Stimulated activated CD4-positive, alpha-beta T cell treated with anti-CD3 and anti-CD28 coated beads, Interleukin-12 subunit alpha, Interleukin-12 subunit beta, amount 100 ng/mL, for 24 hours (primary cell): ENCODE measurements at regions not wholly inside any gene's neighbourhood (a gene's known extent, or its start where the extent isn't known, plus 50 kb on each side); places are given as distances from the start of the nearest gene placed in this dataset.
"Not testable (repeated sequence)": the region's sequence is repeated elsewhere in the genome, so short reads cannot be mapped to it uniquely, and the experiment has no call there.

Experiments
- DNase-seq, 2 experiments: peaks; one replicate each; pipeline ENCODE4 v3.0.0-alpha.2; 2020; ENCODE audit warnings: low read depth in 2 of 2

GRCh38 chr5:57396701-57397100 lies 85.9 kb downstream of the ACTBL2 start:
- no peak for DNase-seq

DNA sequence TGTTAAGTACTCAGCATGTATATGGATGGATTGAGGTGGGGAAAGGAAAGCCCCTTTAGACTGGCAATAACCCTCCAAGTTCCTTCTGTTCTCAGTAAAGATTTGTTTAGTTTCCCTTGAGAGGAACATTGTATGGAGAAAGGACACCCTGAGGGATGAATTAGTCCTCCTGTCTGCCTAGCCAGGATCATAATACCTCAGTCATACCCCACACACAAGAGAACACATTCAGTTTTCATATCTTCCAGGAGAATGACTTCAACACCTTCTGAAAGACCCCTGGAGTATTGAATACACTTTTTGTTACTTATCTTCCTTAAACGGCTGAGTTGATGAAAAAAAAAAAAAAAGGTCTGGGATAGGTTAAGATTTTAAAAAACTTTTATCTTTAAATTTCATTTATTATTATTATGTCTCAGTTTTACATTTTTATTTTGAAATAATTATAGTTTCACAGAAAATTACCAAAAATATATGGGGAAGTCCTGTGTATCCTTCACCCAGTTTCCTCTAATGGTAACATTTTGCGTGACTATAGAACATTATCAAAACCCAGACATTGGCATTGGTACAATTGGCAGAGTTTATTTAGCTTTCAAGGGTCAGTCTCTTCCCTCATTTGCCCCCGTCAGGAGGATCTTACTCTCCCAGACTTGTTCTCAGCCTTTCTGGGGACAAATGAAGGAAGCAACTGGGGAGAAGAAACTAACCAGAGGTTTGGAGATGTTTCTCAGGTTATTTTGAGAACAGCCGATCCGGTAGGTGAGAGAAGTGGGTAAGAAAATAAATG lies 88.0 kb downstream of the ACTBL2 start:
- no peak for DNase-seq

GRCh38 chr5:57386958-57387357 lies 95.7 kb downstream of the ACTBL2 start:
- DNase-seq, result no peak

DNA sequence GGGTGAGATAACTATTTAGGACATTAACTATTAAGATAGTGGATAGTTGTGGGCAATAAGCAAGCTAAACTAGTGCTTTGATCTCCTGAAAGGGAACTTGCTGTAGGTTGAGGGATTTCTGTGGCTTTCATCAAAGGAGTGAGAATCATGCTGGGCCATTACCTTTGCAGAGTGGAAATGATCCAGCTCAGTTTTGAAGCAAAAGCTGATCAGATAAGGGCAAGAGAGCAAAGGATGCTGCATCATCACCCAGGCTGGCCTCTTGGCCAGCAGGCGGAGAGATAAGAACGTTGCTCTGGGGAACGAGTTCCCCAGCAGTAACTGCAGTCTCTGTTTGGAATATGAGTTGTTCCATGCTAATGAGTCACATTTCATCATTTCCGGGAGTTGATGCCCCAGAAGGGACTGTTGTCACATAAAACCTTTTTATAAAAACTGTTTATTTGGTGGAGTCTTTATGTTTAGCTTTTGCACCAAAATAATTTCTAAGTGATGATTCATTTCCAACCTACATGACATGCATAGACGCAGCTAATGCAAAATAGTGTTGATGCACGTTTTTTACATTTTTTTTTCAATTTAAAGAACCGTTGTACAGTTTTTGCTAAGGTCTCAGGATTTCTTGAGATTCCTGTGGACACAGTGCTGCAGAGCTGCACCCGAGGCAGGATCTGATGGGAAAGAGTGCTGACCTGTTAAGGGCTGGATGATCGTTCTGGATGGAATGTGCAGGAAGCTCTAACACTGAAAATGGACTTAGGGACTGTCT lies 99.3 kb downstream of the ACTBL2 start:
- peak; percentile 13 to 34 for DNase-seq

DNA sequence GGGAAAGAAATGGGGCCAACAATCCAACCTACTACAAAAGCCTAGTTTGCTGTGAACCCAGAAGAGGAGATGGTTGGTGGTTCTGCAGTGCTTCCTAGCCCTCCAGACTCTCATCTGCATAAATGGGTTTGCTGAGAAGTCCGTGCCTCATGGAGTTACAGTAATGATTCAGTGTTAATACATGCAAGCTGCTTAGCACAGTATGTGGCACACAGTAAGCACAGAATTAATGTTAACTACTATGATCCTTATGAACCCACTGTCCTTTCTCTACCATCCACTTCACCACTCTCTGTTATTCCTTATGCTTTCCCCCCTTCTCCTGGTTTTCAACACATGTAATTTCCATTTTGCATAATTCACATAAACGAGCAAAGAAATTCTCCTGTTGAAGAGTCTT lies 100.0 kb downstream of the ACTBL2 start:
- no peak for DNase-seq

DNA sequence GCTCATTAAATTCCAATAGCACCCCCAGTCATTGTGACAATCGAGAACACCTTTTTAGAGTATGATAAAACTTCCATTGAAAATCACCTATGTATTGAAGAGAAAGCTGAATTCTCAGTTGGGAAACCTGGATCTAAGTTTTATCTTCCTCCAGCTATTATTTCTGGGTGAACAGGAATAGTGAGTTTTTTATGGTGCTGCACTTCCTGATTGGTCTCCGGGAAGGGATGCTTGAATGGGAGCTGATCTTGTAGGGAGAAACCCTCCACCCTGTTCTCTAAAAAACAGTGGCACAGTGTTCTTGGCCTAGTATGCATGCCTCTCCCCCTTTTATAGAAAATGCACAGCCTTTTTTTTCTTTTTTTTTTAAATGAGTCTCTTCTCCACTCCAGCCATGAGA lies 112.2 kb downstream of the ACTBL2 start:
- DNase-seq, result no peak

DNA sequence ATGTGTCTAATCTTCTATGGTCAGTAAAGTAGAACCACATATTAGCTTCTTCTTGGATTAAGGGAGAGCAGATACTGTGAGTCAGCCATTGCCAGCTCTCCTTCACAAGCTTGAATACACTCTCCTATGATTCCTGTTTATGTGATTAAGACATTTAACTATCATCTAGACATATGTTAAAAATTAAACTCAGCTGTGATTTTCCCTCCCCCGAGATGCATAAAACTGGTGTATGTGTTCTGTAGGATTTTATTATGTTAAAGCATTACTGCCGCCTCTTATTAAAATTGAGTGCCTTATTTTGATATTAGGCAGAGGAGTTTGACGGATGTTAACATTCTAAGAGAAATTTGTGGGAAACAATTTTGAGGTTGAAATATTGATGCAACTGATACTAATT lies 114.6 kb downstream of the ACTBL2 start:
- DNase-seq, result no peak

GRCh38 chr5:57366744-57367143 lies 115.9 kb downstream of the ACTBL2 start:
- DNase-seq, result no peak

DNA sequence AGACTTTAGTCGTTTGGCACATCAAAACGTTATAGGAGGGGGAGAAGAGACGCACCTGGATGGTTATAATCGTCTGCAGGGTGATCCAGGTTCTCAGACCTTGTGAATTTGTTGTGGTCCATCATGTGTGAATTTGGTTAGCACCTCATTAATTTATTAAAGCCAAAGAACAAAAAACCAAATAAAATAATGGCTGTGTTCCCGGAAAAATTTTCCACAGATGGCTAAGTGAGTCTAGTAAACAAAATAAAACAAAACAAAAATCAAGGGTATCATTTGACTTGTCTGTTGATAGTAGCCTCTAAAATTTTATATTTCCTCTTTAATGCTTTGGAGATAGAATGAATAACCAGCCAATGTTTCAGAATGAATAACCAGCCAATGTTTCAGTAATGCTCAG lies 119.7 kb downstream of the ACTBL2 start:
- no peak for DNase-seq

DNA sequence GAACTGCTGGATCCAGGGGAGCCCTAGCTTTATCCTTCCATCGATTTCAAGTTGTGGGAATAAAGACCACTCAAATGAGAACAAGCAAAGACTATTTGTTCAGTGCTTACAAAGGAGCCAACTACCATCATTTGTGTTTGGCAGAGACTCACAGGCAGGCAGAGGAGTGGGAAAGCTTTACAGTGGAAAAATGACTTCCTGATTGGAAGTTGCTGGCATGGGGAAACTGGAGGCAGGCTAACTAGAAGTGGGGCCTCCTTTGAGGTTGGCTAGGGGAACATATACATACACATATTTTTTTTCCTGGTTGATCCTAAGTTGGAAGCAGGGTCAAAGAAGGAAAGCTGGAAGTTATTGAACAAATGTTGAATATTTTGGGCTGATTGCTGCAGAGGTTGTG lies 121.7 kb downstream of the ACTBL2 start:
- no peak for DNase-seq

GRCh38 chr5:57358796-57359592 lies 123.6 kb downstream of the ACTBL2 start:
- no peak for DNase-seq

- DNase-seq, result not testable (repeated sequence)
These were observed 125.8 kb downstream of the ACTBL2 start for GRCh38 chr5:57356850-57357249.

DNA sequence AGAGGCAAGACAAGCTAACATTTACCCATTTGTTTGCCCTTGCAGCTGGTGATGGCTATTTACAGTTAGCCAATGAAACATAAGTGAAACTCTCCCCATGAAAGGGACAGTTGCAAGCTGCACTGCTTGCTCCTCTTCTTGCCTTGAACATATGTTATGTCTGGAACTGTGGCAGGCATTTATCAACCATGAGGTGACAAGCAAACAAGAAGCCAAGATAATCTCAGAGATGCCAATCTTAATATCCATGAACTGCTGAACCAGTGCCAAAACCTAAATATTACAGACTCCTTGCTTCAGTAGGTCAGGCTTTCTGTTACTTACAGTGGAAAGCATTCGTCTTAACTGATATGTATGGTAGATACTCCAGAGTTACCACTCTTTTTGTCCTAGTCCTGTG lies 133.4 kb downstream of the ACTBL2 start:
- DNase-seq, result no peak

DNA sequence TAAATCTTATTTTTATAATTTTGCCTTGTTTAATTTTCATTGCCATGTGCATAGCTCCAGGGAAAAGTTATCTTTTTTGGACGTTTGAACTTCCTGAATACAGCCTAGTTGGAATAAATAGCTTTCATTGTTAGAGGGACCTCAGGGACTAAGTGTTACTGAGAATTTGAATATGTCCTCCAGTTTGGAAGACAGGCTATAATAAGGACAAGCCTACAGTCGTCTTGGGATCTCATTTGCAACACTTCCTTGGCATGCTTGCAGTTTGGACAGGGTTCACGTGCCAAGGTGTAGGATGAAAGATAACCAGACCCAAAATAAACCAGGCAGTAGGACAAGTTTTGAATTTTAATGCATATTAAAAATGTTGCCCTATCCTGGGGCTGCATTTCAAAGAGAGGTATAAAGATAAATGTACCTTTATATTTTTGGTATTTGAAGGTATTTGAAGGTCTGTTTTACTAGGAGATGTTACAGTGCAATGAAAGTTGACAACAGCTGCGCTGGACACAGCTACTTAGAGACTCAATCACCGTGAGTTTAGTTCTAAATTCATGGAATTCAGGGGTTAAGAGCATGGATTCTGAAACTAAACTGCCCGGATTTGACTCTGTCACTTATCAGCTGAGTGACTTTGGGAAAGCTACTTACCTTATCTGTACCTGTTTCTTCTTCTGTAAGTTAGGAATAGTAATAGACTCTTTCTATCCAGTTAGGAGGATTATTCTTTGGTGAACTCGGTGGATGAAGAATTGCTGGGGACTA lies 134.1 kb downstream of the ACTBL2 start:
- DNase-seq, result no peak

DNA sequence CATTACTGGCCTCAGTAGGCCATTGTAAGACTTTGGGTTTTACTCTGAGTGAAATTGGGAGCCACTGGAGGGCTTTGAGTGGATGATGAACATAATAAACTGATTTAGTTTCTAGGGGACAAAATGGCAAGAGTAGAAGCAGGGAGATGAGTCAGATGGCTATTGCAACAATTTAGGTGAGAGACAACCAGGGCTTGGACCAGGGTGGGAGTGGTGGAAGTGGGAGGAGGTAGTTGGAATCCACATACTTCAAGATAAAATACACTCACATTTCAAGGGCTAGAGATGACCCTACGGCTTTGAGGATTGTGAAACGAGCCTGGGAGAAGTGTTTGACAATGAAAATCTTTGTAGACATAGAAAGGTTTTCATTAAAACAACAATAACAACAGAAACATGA lies 136.3 kb downstream of the ACTBL2 start:
- DNase-seq, result no peak

DNA sequence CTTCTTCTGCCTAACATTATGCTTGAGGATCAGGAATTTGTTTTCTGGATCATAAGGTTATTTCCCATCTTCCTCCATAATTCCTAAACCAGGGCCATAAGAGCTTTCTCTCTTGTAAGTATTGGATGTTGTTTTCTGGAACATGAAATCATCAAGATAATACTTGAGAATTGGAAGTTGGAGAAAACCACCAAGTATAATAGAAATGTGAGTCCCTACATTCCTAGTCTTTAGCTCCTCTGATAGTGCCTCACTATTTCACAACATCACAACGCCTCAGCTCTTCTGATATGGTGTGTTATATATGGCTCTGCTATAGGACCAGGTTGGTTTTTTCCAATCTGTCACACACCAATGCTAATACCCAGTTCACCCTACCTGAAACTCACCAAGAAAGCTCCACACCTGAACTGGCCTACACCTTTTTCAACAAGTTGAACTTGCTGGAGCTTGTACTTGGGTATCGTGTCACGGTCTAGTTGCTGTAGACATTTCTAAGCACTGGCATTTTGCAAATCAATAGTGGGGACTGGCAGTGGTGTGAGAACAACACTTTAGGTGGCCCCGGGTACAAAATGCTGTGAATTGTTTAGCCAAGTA lies 141.1 kb downstream of the ACTBL2 start:
- DNase-seq, result no peak

DNA sequence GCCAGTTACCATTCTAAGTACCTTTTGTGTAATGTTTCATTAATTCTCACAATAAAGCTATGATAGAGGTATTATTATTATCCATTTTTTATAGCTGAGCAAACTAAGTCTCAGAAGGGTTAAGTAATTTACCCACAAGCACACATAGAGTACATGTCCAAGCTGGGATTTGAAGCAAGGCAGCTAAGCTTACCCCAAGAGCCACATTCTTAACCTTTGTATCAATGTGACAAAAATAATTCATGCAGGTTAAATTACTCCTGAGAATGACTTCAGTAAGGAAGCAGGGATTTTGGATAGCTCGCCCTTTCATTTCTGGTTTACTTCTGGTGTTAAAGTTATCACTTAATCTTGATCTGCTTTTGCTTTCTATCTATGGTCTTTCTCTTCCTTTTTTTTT lies 141.9 kb downstream of the ACTBL2 start:
- no peak for DNase-seq

DNA sequence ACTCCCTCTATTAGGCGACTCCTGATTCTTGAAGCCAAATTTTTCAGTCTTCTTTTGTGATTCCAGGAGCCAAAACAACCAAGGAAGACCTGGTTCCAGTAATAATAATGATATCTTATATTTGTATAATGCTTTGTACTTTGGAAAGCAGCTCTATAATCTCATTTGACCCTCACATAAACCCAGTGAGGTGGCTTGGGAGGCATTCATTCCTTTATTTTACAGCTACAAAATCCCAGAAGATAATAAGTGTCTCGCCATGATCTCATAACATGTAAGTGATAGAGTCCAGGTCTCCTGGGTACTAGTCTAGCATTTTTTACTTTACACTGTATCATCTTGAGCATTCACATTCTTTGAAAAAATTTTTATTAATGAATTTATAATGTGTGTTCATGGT lies 143.1 kb downstream of the ACTBL2 start:
- no peak for DNase-seq

GRCh38 chr5:57338868-57339340 lies 143.7 kb downstream of the ACTBL2 start:
- DNase-seq, result no peak

GRCh38 chr5:57338068-57338867 lies 144.3 kb downstream of the ACTBL2 start:
- no peak for DNase-seq
